ENCODE measurements at regions not wholly inside any gene's neighbourhood (a gene's known extent, or its start where the extent isn't known, plus 50 kb on each side); places are given as distances from the start of the nearest gene placed in this dataset.

GRCh38 chr10:129163531-129163930 is 303.5 kb upstream of the MGMT start:
- POLR2A ChIA-PET = no interaction called here
- H3K27me3 ChIP-seq (ENCODE audit: control insufficient read depth in 2 of 2, insufficient read depth in 2 of 2, low read length in 2 of 2) = no peaks in the 10 kb centered on the region
- CTCF ChIA-PET = interaction anchor here (1.4 kb wide), 1 partner anchor 168 kb away, joined by 3 read pairs; no protein-coding TSS in a partner anchor

GRCh38 chr10:129165076-129165720 is 301.8 kb upstream of the MGMT start:
- no peaks in the 10 kb centered on the region for H4K20me1 ChIP-seq (replicated peaks; ENCODE audit: control insufficient read depth, extremely low read depth, insufficient read depth, low read length)
- no peak overlapping the region for H3K4me2 ChIP-seq (ENCODE audit: insufficient read depth, low read length)
- no peaks in the 10 kb centered on the region for H3K9me1 ChIP-seq (replicated peaks; ENCODE audit: control insufficient read depth, extremely low read depth, insufficient read depth, low read length)
- H3K36me3 ChIP-seq (ENCODE audit: control insufficient read depth in 2 of 2, extremely low read depth in 1 of 2, insufficient read depth in 2 of 2, low read length in 2 of 2) = no peaks in the 10 kb centered on the region
- H3K27ac ChIP-seq (ENCODE audit: insufficient read depth, low read depth, low read length) = no peak overlapping the region
- POLR2A ChIA-PET = no interaction called here
- no peaks in the 10 kb centered on the region for H3K4me1 ChIP-seq (ENCODE audit: control insufficient read depth, extremely low read depth, insufficient read depth, low read length)
- dilution Hi-C loops (cut with MboI; ENCODE audit: extremely low pct_ligation_motif_present, low sequenced_read_pairs) (no loop called here), intact Hi-C loops (cut with micrococcal nuclease) (no loop called here)
- FAIRE-seq (no peak), DNase-seq (ENCODE audit: low read depth, low spot score) (no peak)
- no peak overlapping the region for H2AFZ ChIP-seq (ENCODE audit: low read depth, low read length)
- no peak overlapping the region for H3K4me3 ChIP-seq (replicated peaks in 1 of 3; ENCODE audit: insufficient read depth in 1 of 3, low read depth in 1 of 3, low read length in 3 of 3)
- H3K9ac ChIP-seq (replicated peaks; ENCODE audit: extremely low read depth, insufficient read depth, low read length) = no peak overlapping the region
- BruUV-seq (replicated peaks) = no TSS peak
- TF ChIP-seq GATA2 (IDR thresholded peaks at IDR 0.05; ENCODE audit: insufficient read depth, insufficient read length, low read depth, low read length) = no peak
- TF ChIP-seq MYC (IDR thresholded peaks at IDR 0.05; ENCODE audit: low read depth, low read length) = no peak
- no peak for TF ChIP-seq POLR2AphosphoS5 (IDR thresholded peaks at IDR 0.05; ENCODE audit: insufficient read depth, low read depth, low read length)
- no peak for TF ChIP-seq EZH2 (IDR thresholded peaks at IDR 0.05; ENCODE audit: borderline replicate concordance, low read depth, low read length, severe bottlenecking)
- no peak for TF ChIP-seq CTCF (IDR thresholded peaks at IDR 0.05; ENCODE audit: extremely low read depth in 1 of 2, insufficient read depth in 1 of 2, low read depth in 1 of 2, low read length in 2 of 2)
- TF ChIP-seq POLR2A (IDR thresholded peaks at IDR 0.05; ENCODE audit: low read depth, low read length) = no peak
- no peak for TF ChIP-seq JUN (IDR thresholded peaks at IDR 0.05; ENCODE audit: borderline replicate concordance, insufficient read depth, insufficient read length, low read depth)
- TF ChIP-seq FOS (IDR thresholded peaks at IDR 0.05; ENCODE audit: borderline replicate concordance, insufficient read depth, low read length) = no peak
- no peak for TF ChIP-seq MAX (IDR thresholded peaks at IDR 0.05; ENCODE audit: insufficient read depth, insufficient read length)
- H3K9me3 ChIP-seq (replicated peaks; ENCODE audit: control insufficient read depth, insufficient read depth, low read length) = no peaks in the 10 kb centered on the region
- CTCF ChIA-PET = no interaction called here
- H3K27me3 ChIP-seq (ENCODE audit: control insufficient read depth in 2 of 2, insufficient read depth in 2 of 2, low read length in 2 of 2) = no peaks in the 10 kb centered on the region
- no peaks in the 10 kb centered on the region for H3K79me2 ChIP-seq (ENCODE audit: control insufficient read depth, insufficient read depth, low read length)

More at GRCh38 chr10:129163531-129163930, 303.5 kb upstream of the MGMT start:
- H3K4me2 ChIP-seq (ENCODE audit: insufficient read depth, low read length) = no peak overlapping the region
- no peak overlapping the region for H3K9ac ChIP-seq (replicated peaks; ENCODE audit: extremely low read depth, insufficient read depth, low read length)
- H3K9me3 ChIP-seq (replicated peaks; ENCODE audit: control insufficient read depth, insufficient read depth, low read length) = no peaks in the 10 kb centered on the region
- H3K4me3 ChIP-seq (replicated peaks in 1 of 3; ENCODE audit: insufficient read depth in 1 of 3, low read depth in 1 of 3, low read length in 3 of 3) = no peak overlapping the region
- dilution Hi-C loops (cut with MboI; ENCODE audit: extremely low pct_ligation_motif_present, low sequenced_read_pairs) = no loop called here
- no peaks in the 10 kb centered on the region for H3K9me1 ChIP-seq (replicated peaks; ENCODE audit: control insufficient read depth, extremely low read depth, insufficient read depth, low read length)
- H3K27ac ChIP-seq (ENCODE audit: insufficient read depth, low read depth, low read length) = no peak overlapping the region
- intact Hi-C loops (cut with micrococcal nuclease) = no loop called here
- no peak for FAIRE-seq
- no peaks in the 10 kb centered on the region for H3K36me3 ChIP-seq (ENCODE audit: control insufficient read depth in 2 of 2, extremely low read depth in 1 of 2, insufficient read depth in 2 of 2, low read length in 2 of 2)
- H2AFZ ChIP-seq (ENCODE audit: low read depth, low read length) = no peak overlapping the region
- no peak for DNase-seq (ENCODE audit: low read depth, low spot score)
- H3K4me1 ChIP-seq (ENCODE audit: control insufficient read depth, extremely low read depth, insufficient read depth, low read length) = no peaks in the 10 kb centered on the region
- H3K79me2 ChIP-seq (ENCODE audit: control insufficient read depth, insufficient read depth, low read length) = no peaks in the 10 kb centered on the region
- BruUV-seq (replicated peaks) = no TSS peak
- H4K20me1 ChIP-seq (replicated peaks; ENCODE audit: control insufficient read depth, extremely low read depth, insufficient read depth, low read length) = no peaks in the 10 kb centered on the region
- no peak for TF ChIP-seq JUN (IDR thresholded peaks at IDR 0.05; ENCODE audit: borderline replicate concordance, insufficient read depth, insufficient read length, low read depth)
- TF ChIP-seq EZH2 (IDR thresholded peaks at IDR 0.05; ENCODE audit: borderline replicate concordance, low read depth, low read length, severe bottlenecking) = no peak
- no peak for TF ChIP-seq POLR2AphosphoS5 (IDR thresholded peaks at IDR 0.05; ENCODE audit: insufficient read depth, low read depth, low read length)
- TF ChIP-seq POLR2A (IDR thresholded peaks at IDR 0.05; ENCODE audit: low read depth, low read length) = no peak
- no peak for TF ChIP-seq MYC (IDR thresholded peaks at IDR 0.05; ENCODE audit: low read depth, low read length)
- TF ChIP-seq GATA2 (IDR thresholded peaks at IDR 0.05; ENCODE audit: insufficient read depth, insufficient read length, low read depth, low read length) = no peak
